GM12878 (cell line): ENCODE measurements at regions not wholly inside any gene's neighbourhood (a gene's known extent, or its start where the extent isn't known, plus 50 kb on each side); places are given as distances from the start of the nearest gene placed in this dataset.

Source experiments
- CTCF ChIP-seq, 3 experiments: IDR thresholded peaks in 2 of 3; conservative IDR thresholded peaks in 1 of 3; 2 replicates each; pipeline ENCODE4 v1.5.1; 2011; ENCODE audit warnings: low read depth in 3 of 3, low read length in 3 of 3, mild to moderate bottlenecking in 3 of 3, control low read depth in 2 of 3, moderate library complexity in 2 of 3, inconsistent platforms in 1 of 3, mixed read lengths in 1 of 3; ENCODE audit not compliant: control insufficient read depth in 2 of 3, insufficient read depth in 1 of 3; ENCODE audit errors: extremely low read depth in 1 of 3
- GABPA ChIP-seq: IDR thresholded peaks from 2 replicates; pipeline ENCODE4 v1.6.1; 2014; ENCODE audit warnings: antibody characterized with exemption, low read depth, mild to moderate bottlenecking, inconsistent platforms
- GATAD2B ChIP-seq: fragments of 450-650 bp; conservative IDR thresholded peaks from 2 replicates; pipeline ENCODE4 v1.6.1; 2017; ENCODE audit warnings: low read depth, mild to moderate bottlenecking, moderate library complexity
- NR2F1 ChIP-seq: fragments of 450-650 bp; conservative IDR thresholded peaks from 2 replicates; pipeline ENCODE4 v1.6.1; 2017; ENCODE audit warnings: mild to moderate bottlenecking
- RCOR1 ChIP-seq: conservative IDR thresholded peaks from 2 replicates; pipeline ENCODE4 v1.6.1; 2012; ENCODE audit warnings: low read depth, low read length, improper control_type of control experiment
- ZNF274 ChIP-seq: IDR thresholded peaks from one replicate; pipeline ENCODE4 v1.8.0; 2011; ENCODE audit not compliant: insufficient read length, insufficient read depth

- TF ChIP-seq GATAD2B, result no peak
- no peak for TF ChIP-seq GABPA
- TF ChIP-seq ZNF274, result no peak
- TF ChIP-seq CTCF (IDR thresholded peaks at IDR 0.05 in 2 of 3, conservative IDR thresholded peaks at IDR 0.05 in 1 of 3; ENCODE audit: control insufficient read depth in 2 of 3, extremely low read depth in 1 of 3, insufficient read depth in 1 of 3, low read depth in 3 of 3, low read length in 3 of 3), result no peak
- TF ChIP-seq NR2F1, result no peak
- TF ChIP-seq RCOR1, result no peak
Measured at GRCh38 chr11:58782066-58782465, 50.3 kb upstream of the GLYAT start.
